Coronary artery (tissue), 2 donors: ENCODE measurements at regions not wholly inside any gene's neighbourhood (a gene's known extent, or its start where the extent isn't known, plus 50 kb on each side); places are given as distances from the start of the nearest gene placed in this dataset.

Source experiments
- DNase-seq: peaks from one replicate; pipeline ENCODE4 v3.0.0-alpha.2; 2017; ENCODE audit warnings: low spot score
- H3K27ac ChIP-seq, 2 donors: fragments of 200-600 bp; sonication (generic); one replicate each; pipeline ENCODE4 v1.5.1; 2016 to 2019
- H3K4me3 ChIP-seq: fragments of 200-600 bp; sonication (generic); 2 replicates; pipeline ENCODE4 v1.5.1; 2016; ENCODE audit warnings: mild to moderate bottlenecking, moderate library complexity
- CTCF ChIP-seq: fragments of 200-600 bp; sonication (generic); IDR thresholded peaks from one replicate; pipeline ENCODE4 v1.5.1; 2019; ENCODE audit warnings: antibody characterized with exemption

- no peak for TF ChIP-seq CTCF
- H3K27ac ChIP-seq, result no peak overlapping the region
- no peak for DNase-seq
- H3K4me3 ChIP-seq, result no peak overlapping the region
Observed at GRCh38 chr14:53391631-53392285, 238.6 kb upstream of the DDHD1 start.

GRCh38 chr14:53391156-53391555 lies 238.0 kb upstream of the DDHD1 start:
- H3K27ac ChIP-seq, result no peak overlapping the region
- no peak for TF ChIP-seq CTCF
- DNase-seq, result no peak
- H3K4me3 ChIP-seq, result no peak overlapping the region

GRCh38 chr14:53390008-53390407 lies 236.9 kb upstream of the DDHD1 start:
- TF ChIP-seq CTCF, result no peak
- no peak for DNase-seq
- Histone ChIP-seq H3K4me3 (no peak overlapping the region), H3K27ac (no peak overlapping the region)

- DNase-seq, result no peak
Observed at GRCh38 chr14:53389202-53389601, 236.1 kb upstream of the DDHD1 start.

GRCh38 chr14:53386362-53386761 lies 233.2 kb upstream of the DDHD1 start:
- Histone ChIP-seq H3K27ac (no peak overlapping the region), H3K4me3 (no peak overlapping the region)
- no peak for TF ChIP-seq CTCF
- no peak for DNase-seq

More at GRCh38 chr14:53389202-53389601, 236.1 kb upstream of the DDHD1 start:
- no peak for TF ChIP-seq CTCF
- Histone ChIP-seq H3K4me3 (no peak overlapping the region), H3K27ac (no peak overlapping the region)

- DNase-seq, result no peak
- no peak overlapping the region for H3K27ac ChIP-seq
- no peak overlapping the region for H3K4me3 ChIP-seq
- no peak for TF ChIP-seq CTCF
Observed at GRCh38 chr14:53384536-53384935, 231.4 kb upstream of the DDHD1 start.

- TF ChIP-seq CTCF, result no peak
- DNase-seq, result no peak
- no peak overlapping the region for H3K27ac ChIP-seq
- H3K4me3 ChIP-seq, result no peak overlapping the region
Observed at GRCh38 chr14:53384073-53384472, 230.9 kb upstream of the DDHD1 start.
